ENCODE measurements at regions not wholly inside any gene's neighbourhood (a gene's known extent, or its start where the extent isn't known, plus 50 kb on each side); places are given as distances from the start of the nearest gene placed in this dataset.
"Not testable (repeated sequence)": the region's sequence is repeated elsewhere in the genome, so short reads cannot be mapped to it uniquely, and the experiment has no call there.

GRCh38 chr14:19345298-19345911 is 88.7 kb downstream of the POTEG start:
- not testable (repeated sequence) for TF ChIP-seq CTCF (IDR thresholded peaks at IDR 0.05); EP300 (IDR thresholded peaks at IDR 0.05; ENCODE audit: borderline replicate concordance in 1 of 2, low read depth in 1 of 2, low read length in 1 of 2); JUND (IDR thresholded peaks at IDR 0.05)
